ENCODE measurements at regions not wholly inside any gene's neighbourhood (a gene's known extent, or its start where the extent isn't known, plus 50 kb on each side); places are given as distances from the start of the nearest gene placed in this dataset.

GRCh38 chr11:28696591-28696990 is 588.4 kb downstream of the METTL15 start (continued):
- no peak for TF ChIP-seq ZNF513 (tag by site-specific recombination; IDR thresholded peaks at IDR 0.05)
- TF ChIP-seq ELK4 (IDR thresholded peaks at IDR 0.05; ENCODE audit: borderline replicate concordance, low read depth, low read length): no peak
- TF ChIP-seq MYNN (tag by site-specific recombination; IDR thresholded peaks at IDR 0.05; ENCODE audit: borderline replicate concordance): no peak
- no peak for TF ChIP-seq ZNF600 (tag by site-specific recombination; IDR thresholded peaks at IDR 0.05)

- no peak overlapping the region for H3K4me3 ChIP-seq (ENCODE audit: low read depth, low read length)
- H3K36me3 ChIP-seq (ENCODE audit: control insufficient read depth in 2 of 2, insufficient read depth in 1 of 2, low read length in 2 of 2): no peaks in the 10 kb centered on the region
- ChIA-PET CTCF (interaction anchor here (0.7 kb wide), 1 partner anchor 348 kb away, joined by 3 read pairs; no protein-coding TSS in a partner anchor), POLR2A (no interaction called here)
- no peaks in the 10 kb centered on the region for H3K9me3 ChIP-seq (ENCODE audit: control insufficient read depth, insufficient read depth, low read depth, low read length)
- no peak overlapping the region for H3K27ac ChIP-seq (ENCODE audit: extremely low read depth, low read depth, low read length)
- no peak for TF ChIP-seq ZNF404 (tag by site-specific recombination; IDR thresholded peaks at IDR 0.05)
- TF ChIP-seq ZNF777 (tag by site-specific recombination; IDR thresholded peaks at IDR 0.05; ENCODE audit: borderline replicate concordance): no peak
- TF ChIP-seq PRDM6 (tag by site-specific recombination; IDR thresholded peaks at IDR 0.05): no peak
- TF ChIP-seq SP7 (tag by site-specific recombination; IDR thresholded peaks at IDR 0.05): no peak
- TF ChIP-seq YY1 (tag by site-specific recombination; IDR thresholded peaks at IDR 0.05): no peak
- no peak for TF ChIP-seq ZNF514 (tag by site-specific recombination; IDR thresholded peaks at IDR 0.05)
- no peaks in the 10 kb centered on the region for H3K4me1 ChIP-seq (ENCODE audit: control insufficient read depth, insufficient read depth, low read length)
Observed at GRCh38 chr11:28690746-28691145, 582.6 kb downstream of the METTL15 start.

GRCh38 chr11:28684011-28684586 is 575.9 kb downstream of the METTL15 start:
- Histone ChIP-seq H3K36me3 (ENCODE audit: control insufficient read depth in 2 of 2, insufficient read depth in 1 of 2, low read length in 2 of 2) (no peaks in the 10 kb centered on the region), H3K27ac (ENCODE audit: extremely low read depth, low read depth, low read length) (no peak overlapping the region), H3K4me1 (ENCODE audit: control insufficient read depth, insufficient read depth, low read length) (no peaks in the 10 kb centered on the region), H3K9me3 (ENCODE audit: control insufficient read depth, insufficient read depth, low read depth, low read length) (no peaks in the 10 kb centered on the region), H3K4me3 (ENCODE audit: low read depth, low read length) (no peak overlapping the region)
- ChIA-PET POLR2A (no interaction called here), CTCF (interaction anchor here (0.9 to 1.0 kb wide), 2 partner anchors 11 to 13 kb away, joined by 3 read pairs; no protein-coding TSS in a partner anchor)
- TF ChIP-seq ZNF645 (tag by site-specific recombination; IDR thresholded peaks at IDR 0.05): no peak
- no peak for TF ChIP-seq ZNF747 (tag by site-specific recombination; IDR thresholded peaks at IDR 0.05)
- TF ChIP-seq ZNF280D (tag by site-specific recombination; IDR thresholded peaks at IDR 0.05): no peak
- no peak for TF ChIP-seq ZNF626 (tag by site-specific recombination; IDR thresholded peaks at IDR 0.05)
- no peak for TF ChIP-seq GLI4 (tag by site-specific recombination; IDR thresholded peaks at IDR 0.05)
- TF ChIP-seq ZNF292 (tag by site-specific recombination; IDR thresholded peaks at IDR 0.05; ENCODE audit: borderline replicate concordance, low read depth): no peak
- TF ChIP-seq ZNF776 (tag by site-specific recombination; IDR thresholded peaks at IDR 0.05; ENCODE audit: borderline replicate concordance): no peak
- TF ChIP-seq GLIS2 (tag by site-specific recombination; IDR thresholded peaks at IDR 0.05): no peak
- TF ChIP-seq ZNF830 (tag by site-specific recombination; IDR thresholded peaks at IDR 0.05; ENCODE audit: low read depth): no peak
- TF ChIP-seq ZNF26 (tag by site-specific recombination; IDR thresholded peaks at IDR 0.05): no peak
- TF ChIP-seq ZNF677 (tag by site-specific recombination; IDR thresholded peaks at IDR 0.05): no peak
